Liver (tissue), 8 donors: ENCODE measurements at regions not wholly inside any gene's neighbourhood (a gene's known extent, or its start where the extent isn't known, plus 50 kb on each side); places are given as distances from the start of the nearest gene placed in this dataset.

Source experiments
- DNase-seq: peaks from one replicate; pipeline ENCODE4 v3.0.0-alpha.2; 2017; ENCODE audit warnings: low spot score
- H3K27ac ChIP-seq, 2 donors: one replicate each; pipeline ENCODE4 v1.7.0; 2013; ENCODE audit warnings: inconsistent platforms in 2 of 2, low read length in 2 of 2, control low read depth in 1 of 2, low read depth in 1 of 2, mild to moderate bottlenecking in 1 of 2
- H3K27me3 ChIP-seq, 4 donors: one replicate each; pipeline versions ENCODE4 v1.6.1 to v1.7.0; 2013; ENCODE audit warnings: low read length in 3 of 4, inconsistent platforms in 1 of 4, mild to moderate bottlenecking in 1 of 4, moderate library complexity in 1 of 4; ENCODE audit not compliant: control insufficient read depth in 4 of 4, insufficient read depth in 4 of 4
- H3K36me3 ChIP-seq, 4 donors: one replicate each; pipeline versions ENCODE4 v1.6.1 to v1.7.0; 2013; ENCODE audit warnings: low read length in 3 of 4, mild to moderate bottlenecking in 3 of 4, low read depth in 1 of 4, moderate library complexity in 1 of 4; ENCODE audit not compliant: control insufficient read depth in 4 of 4, insufficient read depth in 3 of 4
- H3K4me1 ChIP-seq, 4 donors: one replicate each; pipeline versions ENCODE4 v1.6.1 to v1.7.0; 2013; ENCODE audit warnings: low read length in 3 of 4, mild to moderate bottlenecking in 3 of 4, moderate library complexity in 1 of 4; ENCODE audit not compliant: control insufficient read depth in 4 of 4, insufficient read depth in 4 of 4
- H3K4me3 ChIP-seq, 3 donors: one replicate each; pipeline versions ENCODE4 v1.6.1 to v1.7.0; 2013; ENCODE audit warnings: low read length in 3 of 3, control low read depth in 1 of 3, low read depth in 1 of 3, mild to moderate bottlenecking in 1 of 3
- H3K9ac ChIP-seq, 2 donors: one replicate each; pipeline ENCODE4 v1.7.0; 2013; ENCODE audit warnings: low read length in 2 of 2, mild to moderate bottlenecking in 2 of 2, moderate library complexity in 2 of 2, control low read depth in 1 of 2, low read depth in 1 of 2
- H3K9me3 ChIP-seq, 4 donors: one replicate each; pipeline versions ENCODE4 v1.6.1 to v1.7.0; 2013; ENCODE audit warnings: low read length in 3 of 4; ENCODE audit not compliant: control insufficient read depth in 4 of 4
- EGR1 ChIP-seq, 2 donors: IDR thresholded peaks; 2 replicates each; pipeline ENCODE4 v1.6.1; 2016 to 2018; ENCODE audit warnings: antibody characterized with exemption in 2 of 2, low read depth in 2 of 2
- FOXA1 ChIP-seq: IDR thresholded peaks from 2 replicates; pipeline ENCODE4 v1.6.1; 2016; ENCODE audit warnings: antibody characterized with exemption
- FOXA2 ChIP-seq: IDR thresholded peaks from 2 replicates; pipeline ENCODE4 v1.6.1; 2016; ENCODE audit warnings: antibody characterized with exemption
- GABPA ChIP-seq, 2 donors: IDR thresholded peaks in 1 of 2; conservative IDR thresholded peaks in 1 of 2; 2 replicates each; pipeline ENCODE4 v1.6.1; 2016; ENCODE audit warnings: antibody characterized with exemption in 2 of 2, mild to moderate bottlenecking in 1 of 2, moderate library complexity in 1 of 2
- HNF4A ChIP-seq, 2 donors: conservative IDR thresholded peaks; 2 replicates each; pipeline ENCODE4 v1.6.1; 2016; ENCODE audit warnings: antibody characterized with exemption in 2 of 2, mild to moderate bottlenecking in 2 of 2
- HNF4G ChIP-seq: IDR thresholded peaks from 2 replicates; pipeline ENCODE4 v1.6.1; 2016; ENCODE audit warnings: antibody characterized with exemption
- JUND ChIP-seq, 2 donors: IDR thresholded peaks; 2 replicates each; pipeline ENCODE4 v1.6.1; 2016; ENCODE audit warnings: antibody characterized with exemption in 2 of 2
- NR2F2 ChIP-seq: IDR thresholded peaks from 2 replicates; pipeline ENCODE4 v1.6.1; 2016; ENCODE audit warnings: antibody characterized with exemption
- RAD21 ChIP-seq, 2 donors: IDR thresholded peaks; 2 replicates each; pipeline ENCODE4 v1.6.1; 2016; ENCODE audit warnings: antibody characterized with exemption in 2 of 2, mild to moderate bottlenecking in 2 of 2
- RXRA ChIP-seq, 2 donors: IDR thresholded peaks; 2 replicates each; pipeline ENCODE4 v1.6.1; 2017 to 2018; ENCODE audit warnings: antibody characterized with exemption in 2 of 2, mild to moderate bottlenecking in 1 of 2
- SP1 ChIP-seq: IDR thresholded peaks from 2 replicates; pipeline ENCODE4 v1.6.1; 2018; ENCODE audit warnings: antibody characterized with exemption, mild to moderate bottlenecking
- TAF1 ChIP-seq: conservative IDR thresholded peaks from 2 replicates; pipeline ENCODE4 v1.6.1; 2016; ENCODE audit warnings: antibody characterized with exemption, mild to moderate bottlenecking
- YY1 ChIP-seq: IDR thresholded peaks from 2 replicates; pipeline ENCODE4 v1.6.1; 2016; ENCODE audit warnings: antibody characterized with exemption, mild to moderate bottlenecking
- WGBS: extraction: QIAGEN DNeasy Blood & Tissue Kit; methylation state at CpG from one replicate; pipeline ENCODE4 v1.1.7; 2013; 5-methylcytosine and 5-hydroxymethylcytosine counted together
- TF ChIP-seq, protein P1 (sequence below): fragments of 150-350 bp; IDR thresholded peaks from 2 replicates; pipeline ENCODE4 v1.5.1; 2017; ENCODE audit warnings: improper control_type of control experiment, low read depth, low read length; ENCODE audit not compliant: missing input control
- TF ChIP-seq, protein P2 (sequence below): IDR thresholded peaks from 2 replicates; pipeline ENCODE4 v1.6.1; 2016; ENCODE audit warnings: antibody characterized with exemption
- TF ChIP-seq, protein P3 (sequence below): IDR thresholded peaks from 2 replicates; pipeline ENCODE4 v1.6.1; 2016; ENCODE audit warnings: antibody characterized with exemption, mild to moderate bottlenecking
- TF ChIP-seq, protein P4 (sequence below): IDR thresholded peaks from 2 replicates; pipeline ENCODE4 v1.6.1; 2016; ENCODE audit warnings: antibody characterized with exemption
- TF ChIP-seq, protein P5 (sequence below): IDR thresholded peaks from 2 replicates; pipeline ENCODE4 v1.6.1; 2016; ENCODE audit warnings: antibody characterized with exemption
- donor health status: healthy.
- donor health status: healthy.
- donor health status: healthy.
- donor health status: healthy.
- donor health status: healthy.

DNA sequence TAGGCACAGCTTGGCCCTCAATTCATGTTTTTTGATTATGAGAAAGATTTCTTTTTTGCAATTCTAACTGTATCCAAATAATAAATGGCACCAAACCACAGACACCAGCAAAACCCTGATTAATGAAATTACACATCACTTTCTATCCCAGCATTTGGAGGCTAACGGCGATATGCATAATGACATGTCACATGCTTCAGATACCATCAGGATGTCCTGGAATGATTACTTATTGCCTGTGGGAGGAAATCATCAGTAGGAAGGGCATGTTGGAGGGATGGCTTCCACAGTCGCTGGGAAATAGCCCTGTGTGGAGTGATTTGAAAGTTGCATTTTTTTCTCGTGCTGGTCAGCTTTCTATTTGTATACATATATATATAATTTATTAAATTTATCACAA, 121.7 kb downstream of the CMPK2 start:
- Histone ChIP-seq H3K4me3 (no peak overlapping the region), H3K27me3 (peaks cover 0 to 4% (median 0%) of the 10 kb centered on the region in 4 donors), H3K27ac (no peak overlapping the region), H3K36me3 (no peaks in the 10 kb centered on the region), H3K9me3 (no peaks in the 10 kb centered on the region), H3K4me1 (no peaks in the 10 kb centered on the region), H3K9ac (no peak overlapping the region)
- WGBS = 79% methylated on average over 4 of the region's 4 CpGs
- TF ChIP-seq, protein P1, sequence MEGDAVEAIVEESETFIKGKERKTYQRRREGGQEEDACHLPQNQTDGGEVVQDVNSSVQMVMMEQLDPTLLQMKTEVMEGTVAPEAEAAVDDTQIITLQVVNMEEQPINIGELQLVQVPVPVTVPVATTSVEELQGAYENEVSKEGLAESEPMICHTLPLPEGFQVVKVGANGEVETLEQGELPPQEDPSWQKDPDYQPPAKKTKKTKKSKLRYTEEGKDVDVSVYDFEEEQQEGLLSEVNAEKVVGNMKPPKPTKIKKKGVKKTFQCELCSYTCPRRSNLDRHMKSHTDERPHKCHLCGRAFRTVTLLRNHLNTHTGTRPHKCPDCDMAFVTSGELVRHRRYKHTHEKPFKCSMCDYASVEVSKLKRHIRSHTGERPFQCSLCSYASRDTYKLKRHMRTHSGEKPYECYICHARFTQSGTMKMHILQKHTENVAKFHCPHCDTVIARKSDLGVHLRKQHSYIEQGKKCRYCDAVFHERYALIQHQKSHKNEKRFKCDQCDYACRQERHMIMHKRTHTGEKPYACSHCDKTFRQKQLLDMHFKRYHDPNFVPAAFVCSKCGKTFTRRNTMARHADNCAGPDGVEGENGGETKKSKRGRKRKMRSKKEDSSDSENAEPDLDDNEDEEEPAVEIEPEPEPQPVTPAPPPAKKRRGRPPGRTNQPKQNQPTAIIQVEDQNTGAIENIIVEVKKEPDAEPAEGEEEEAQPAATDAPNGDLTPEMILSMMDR = no peak
- TF ChIP-seq SP1 = no peak
- TF ChIP-seq, protein P2, sequence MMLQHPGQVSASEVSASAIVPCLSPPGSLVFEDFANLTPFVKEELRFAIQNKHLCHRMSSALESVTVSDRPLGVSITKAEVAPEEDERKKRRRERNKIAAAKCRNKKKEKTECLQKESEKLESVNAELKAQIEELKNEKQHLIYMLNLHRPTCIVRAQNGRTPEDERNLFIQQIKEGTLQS = no peak
- TF ChIP-seq RAD21 (IDR thresholded peaks at IDR 0.05) = no peak
- TF ChIP-seq JUND (IDR thresholded peaks at IDR 0.05) = no peak
- TF ChIP-seq, protein P3, sequence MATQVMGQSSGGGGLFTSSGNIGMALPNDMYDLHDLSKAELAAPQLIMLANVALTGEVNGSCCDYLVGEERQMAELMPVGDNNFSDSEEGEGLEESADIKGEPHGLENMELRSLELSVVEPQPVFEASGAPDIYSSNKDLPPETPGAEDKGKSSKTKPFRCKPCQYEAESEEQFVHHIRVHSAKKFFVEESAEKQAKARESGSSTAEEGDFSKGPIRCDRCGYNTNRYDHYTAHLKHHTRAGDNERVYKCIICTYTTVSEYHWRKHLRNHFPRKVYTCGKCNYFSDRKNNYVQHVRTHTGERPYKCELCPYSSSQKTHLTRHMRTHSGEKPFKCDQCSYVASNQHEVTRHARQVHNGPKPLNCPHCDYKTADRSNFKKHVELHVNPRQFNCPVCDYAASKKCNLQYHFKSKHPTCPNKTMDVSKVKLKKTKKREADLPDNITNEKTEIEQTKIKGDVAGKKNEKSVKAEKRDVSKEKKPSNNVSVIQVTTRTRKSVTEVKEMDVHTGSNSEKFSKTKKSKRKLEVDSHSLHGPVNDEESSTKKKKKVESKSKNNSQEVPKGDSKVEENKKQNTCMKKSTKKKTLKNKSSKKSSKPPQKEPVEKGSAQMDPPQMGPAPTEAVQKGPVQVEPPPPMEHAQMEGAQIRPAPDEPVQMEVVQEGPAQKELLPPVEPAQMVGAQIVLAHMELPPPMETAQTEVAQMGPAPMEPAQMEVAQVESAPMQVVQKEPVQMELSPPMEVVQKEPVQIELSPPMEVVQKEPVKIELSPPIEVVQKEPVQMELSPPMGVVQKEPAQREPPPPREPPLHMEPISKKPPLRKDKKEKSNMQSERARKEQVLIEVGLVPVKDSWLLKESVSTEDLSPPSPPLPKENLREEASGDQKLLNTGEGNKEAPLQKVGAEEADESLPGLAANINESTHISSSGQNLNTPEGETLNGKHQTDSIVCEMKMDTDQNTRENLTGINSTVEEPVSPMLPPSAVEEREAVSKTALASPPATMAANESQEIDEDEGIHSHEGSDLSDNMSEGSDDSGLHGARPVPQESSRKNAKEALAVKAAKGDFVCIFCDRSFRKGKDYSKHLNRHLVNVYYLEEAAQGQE = no peak
- no peak for TF ChIP-seq NR2F2
- TF ChIP-seq HNF4A (conservative IDR thresholded peaks at IDR 0.05) = no peak
- no peak for TF ChIP-seq RXRA (IDR thresholded peaks at IDR 0.05)
- no peak for TF ChIP-seq YY1
- no peak for TF ChIP-seq FOXA2
- TF ChIP-seq, protein P4, sequence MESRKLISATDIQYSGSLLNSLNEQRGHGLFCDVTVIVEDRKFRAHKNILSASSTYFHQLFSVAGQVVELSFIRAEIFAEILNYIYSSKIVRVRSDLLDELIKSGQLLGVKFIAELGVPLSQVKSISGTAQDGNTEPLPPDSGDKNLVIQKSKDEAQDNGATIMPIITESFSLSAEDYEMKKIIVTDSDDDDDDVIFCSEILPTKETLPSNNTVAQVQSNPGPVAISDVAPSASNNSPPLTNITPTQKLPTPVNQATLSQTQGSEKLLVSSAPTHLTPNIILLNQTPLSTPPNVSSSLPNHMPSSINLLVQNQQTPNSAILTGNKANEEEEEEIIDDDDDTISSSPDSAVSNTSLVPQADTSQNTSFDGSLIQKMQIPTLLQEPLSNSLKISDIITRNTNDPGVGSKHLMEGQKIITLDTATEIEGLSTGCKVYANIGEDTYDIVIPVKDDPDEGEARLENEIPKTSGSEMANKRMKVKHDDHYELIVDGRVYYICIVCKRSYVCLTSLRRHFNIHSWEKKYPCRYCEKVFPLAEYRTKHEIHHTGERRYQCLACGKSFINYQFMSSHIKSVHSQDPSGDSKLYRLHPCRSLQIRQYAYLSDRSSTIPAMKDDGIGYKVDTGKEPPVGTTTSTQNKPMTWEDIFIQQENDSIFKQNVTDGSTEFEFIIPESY = no peak
- TF ChIP-seq HNF4G = no peak
- TF ChIP-seq EGR1 (IDR thresholded peaks at IDR 0.05; ENCODE audit: low read depth in 2 of 2) = no peak
- no peak for TF ChIP-seq TAF1
- no peak for TF ChIP-seq GABPA (IDR thresholded peaks at IDR 0.05 in 1 of 2, conservative IDR thresholded peaks at IDR 0.05 in 1 of 2)
- no peak for TF ChIP-seq FOXA1
- TF ChIP-seq, protein P5, sequence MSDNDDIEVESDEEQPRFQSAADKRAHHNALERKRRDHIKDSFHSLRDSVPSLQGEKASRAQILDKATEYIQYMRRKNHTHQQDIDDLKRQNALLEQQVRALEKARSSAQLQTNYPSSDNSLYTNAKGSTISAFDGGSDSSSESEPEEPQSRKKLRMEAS = no peak
- no peak for DNase-seq
